HAP-1 (cell line): ENCODE measurements at regions not wholly inside any gene's neighbourhood (a gene's known extent, or its start where the extent isn't known, plus 50 kb on each side); places are given as distances from the start of the nearest gene placed in this dataset.
A peak's percentile ranks its signal among the peaks of the same experiment; 100 is the strongest.
"Not testable (repeated sequence)": the region's sequence is repeated elsewhere in the genome, so short reads cannot be mapped to it uniquely, and the experiment has no call there.

Source experiments
- DNase-seq, 2 experiments: peaks; one replicate each; pipeline ENCODE4 v3.0.0-alpha.2; 2016 to 2020; ENCODE audit warnings: low spot score in 2 of 2
- H3K27me3 ChIP-seq: fragments of 250-450 bp; sonication (Bioruptor Pico); 2 replicates; pipeline ENCODE4 v1.5.1; 2020; ENCODE audit warnings: low read depth, mild to moderate bottlenecking, moderate library complexity
- H3K36me3 ChIP-seq: fragments of 250-450 bp; sonication (Bioruptor Pico); replicated peaks from 2 replicates; pipeline ENCODE4 v1.5.1; 2020; ENCODE audit warnings: mild to moderate bottlenecking
- H3K4me1 ChIP-seq: fragments of 250-450 bp; sonication (Bioruptor Pico); 2 replicates; pipeline ENCODE4 v1.5.1; 2020; ENCODE audit warnings: mild to moderate bottlenecking
- H3K4me3 ChIP-seq: fragments of 250-450 bp; sonication (Bioruptor Pico); 2 replicates; pipeline ENCODE4 v1.5.1; 2020; ENCODE audit warnings: mild to moderate bottlenecking, moderate library complexity
- H3K9me3 ChIP-seq: fragments of 250-450 bp; sonication (Bioruptor Pico); 2 replicates; pipeline ENCODE4 v1.5.1; 2020; ENCODE audit warnings: mild to moderate bottlenecking, moderate library complexity
- in situ Hi-C: fragments of 300-500 bp; cut with MboI; formaldehyde crosslinking; loops from 3 replicates; pipeline ENCODE4 v1.14.3; 2020; ENCODE audit warnings: low sequenced_read_pairs, inconsistent platforms, mixed read lengths

- in situ Hi-C loops = no loop called here
- Histone ChIP-seq H3K4me3 (no peak overlapping the region), H3K36me3 (no peaks in the 10 kb centered on the region), H3K4me1 (no peaks in the 10 kb centered on the region), H3K27me3 (no peaks in the 10 kb centered on the region), H3K9me3 (no peaks in the 10 kb centered on the region)
- DNase-seq = no peak
These were observed 754.1 kb downstream of the PCDH7 start for GRCh38 chr4:31474221-31474620.

GRCh38 chr4:31482691-31483090 lies 762.5 kb downstream of the PCDH7 start:
- Histone ChIP-seq H3K36me3 (no peaks in the 10 kb centered on the region), H3K27me3 (no peaks in the 10 kb centered on the region), H3K4me1 (no peaks in the 10 kb centered on the region; the same call in 1 of the 2 replicates), H3K9me3 (no peaks in the 10 kb centered on the region), H3K4me3 (no peak overlapping the region)
- peak in 1 of 2 experiments; percentile 73 for DNase-seq
- in situ Hi-C loops = no loop called here

- H3K27me3 ChIP-seq, H3K4me3 ChIP-seq, H3K4me1 ChIP-seq, DNase-seq, in situ Hi-C loops, H3K9me3 ChIP-seq, H3K36me3 ChIP-seq: not testable (repeated sequence)
These were observed 779.0 kb downstream of the PCDH7 start for GRCh38 chr4:31499216-31499615.

- H3K36me3 ChIP-seq = no peaks in the 10 kb centered on the region
- H3K9me3 ChIP-seq = no peaks in the 10 kb centered on the region
- H3K4me1 ChIP-seq = no peaks in the 10 kb centered on the region
- H3K4me3 ChIP-seq = no peak overlapping the region
- H3K27me3 ChIP-seq = no peaks in the 10 kb centered on the region
- in situ Hi-C loops = no loop called here
- no peak for DNase-seq
These were observed 796.4 kb downstream of the PCDH7 start for GRCh38 chr4:31516520-31516919.

- H3K36me3 ChIP-seq = no peaks in the 10 kb centered on the region
- no peaks in the 10 kb centered on the region for H3K4me1 ChIP-seq
- no peak overlapping the region for H3K4me3 ChIP-seq
- DNase-seq = no peak
- H3K27me3 ChIP-seq = no peaks in the 10 kb centered on the region
- in situ Hi-C loops = no loop called here
- no peaks in the 10 kb centered on the region for H3K9me3 ChIP-seq
These were observed 798.7 kb downstream of the PCDH7 start for GRCh38 chr4:31518796-31519250.

GRCh38 chr4:31530555-31530954 lies 810.4 kb downstream of the PCDH7 start:
- DNase-seq = no peak
- H3K36me3 ChIP-seq = no peaks in the 10 kb centered on the region
- in situ Hi-C loops = no loop called here
- no peaks in the 10 kb centered on the region for H3K27me3 ChIP-seq
- H3K4me3 ChIP-seq = no peak overlapping the region
- no peaks in the 10 kb centered on the region for H3K9me3 ChIP-seq
- no peaks in the 10 kb centered on the region for H3K4me1 ChIP-seq

GRCh38 chr4:31538877-31539276 lies 818.7 kb downstream of the PCDH7 start:
- H3K27me3 ChIP-seq = no peaks in the 10 kb centered on the region
- no peaks in the 10 kb centered on the region for H3K9me3 ChIP-seq
- in situ Hi-C loops = no loop called here
- DNase-seq = no peak
- H3K4me3 ChIP-seq = no peak overlapping the region
- no peaks in the 10 kb centered on the region for H3K4me1 ChIP-seq
- no peaks in the 10 kb centered on the region for H3K36me3 ChIP-seq

- no peaks in the 10 kb centered on the region for H3K4me1 ChIP-seq
- H3K9me3 ChIP-seq = no peaks in the 10 kb centered on the region
- H3K36me3 ChIP-seq = no peaks in the 10 kb centered on the region
- in situ Hi-C loops = no loop called here
- no peaks in the 10 kb centered on the region for H3K27me3 ChIP-seq
- H3K4me3 ChIP-seq = no peak overlapping the region
- no peak for DNase-seq
These were observed 819.3 kb downstream of the PCDH7 start for GRCh38 chr4:31539284-31540069.

- DNase-seq = no peak
- Histone ChIP-seq H3K36me3 (no peaks in the 10 kb centered on the region), H3K4me1 (no peaks in the 10 kb centered on the region), H3K27me3 (no peaks in the 10 kb centered on the region), H3K9me3 (no peaks in the 10 kb centered on the region), H3K4me3 (no peak overlapping the region)
- in situ Hi-C loops = no loop called here
These were observed 825.2 kb downstream of the PCDH7 start for GRCh38 chr4:31545330-31545729.

- Histone ChIP-seq H3K9me3 (no peaks in the 10 kb centered on the region), H3K4me3 (no peak overlapping the region), H3K27me3 (no peaks in the 10 kb centered on the region), H3K36me3 (no peaks in the 10 kb centered on the region), H3K4me1 (no peaks in the 10 kb centered on the region)
- in situ Hi-C loops = no loop called here
- no peak for DNase-seq
These were observed 825.6 kb downstream of the PCDH7 start for GRCh38 chr4:31545755-31546154.

- in situ Hi-C loops = no loop called here
- no peaks in the 10 kb centered on the region for H3K27me3 ChIP-seq
- H3K9me3 ChIP-seq = no peaks in the 10 kb centered on the region
- no peak for DNase-seq
- no peaks in the 10 kb centered on the region for H3K4me1 ChIP-seq
- H3K36me3 ChIP-seq = no peaks in the 10 kb centered on the region
- no peak overlapping the region for H3K4me3 ChIP-seq
These were observed 827.9 kb downstream of the PCDH7 start for GRCh38 chr4:31548021-31548420.

- Histone ChIP-seq H3K9me3 (no peaks in the 10 kb centered on the region), H3K36me3 (no peaks in the 10 kb centered on the region), H3K4me1 (no peaks in the 10 kb centered on the region), H3K4me3 (no peak overlapping the region), H3K27me3 (no peaks in the 10 kb centered on the region)
- in situ Hi-C loops = no loop called here
- DNase-seq = no peak
These were observed 828.7 kb downstream of the PCDH7 start for GRCh38 chr4:31548823-31549222.

- H3K4me3 ChIP-seq = no peak overlapping the region
- H3K27me3 ChIP-seq = no peaks in the 10 kb centered on the region
- in situ Hi-C loops = no loop called here
- H3K4me1 ChIP-seq = no peaks in the 10 kb centered on the region
- H3K36me3 ChIP-seq = no peaks in the 10 kb centered on the region
- no peaks in the 10 kb centered on the region for H3K9me3 ChIP-seq
- DNase-seq = no peak
These were observed 829.1 kb downstream of the PCDH7 start for GRCh38 chr4:31549256-31549655.

GRCh38 chr4:31557437-31557836 lies 837.3 kb downstream of the PCDH7 start:
- no peak for DNase-seq
- Histone ChIP-seq H3K9me3 (no peaks in the 10 kb centered on the region), H3K4me3 (no peak overlapping the region), H3K4me1 (peaks cover 3% of the 10 kb centered on the region; the same call in 1 of the 2 replicates), H3K36me3 (no peaks in the 10 kb centered on the region), H3K27me3 (no peaks in the 10 kb centered on the region)
- in situ Hi-C loops = no loop called here

- in situ Hi-C loops = no loop called here
- Histone ChIP-seq H3K9me3 (no peaks in the 10 kb centered on the region), H3K36me3 (no peaks in the 10 kb centered on the region), H3K4me1 (no peaks in the 10 kb centered on the region; the same call in 1 of the 2 replicates), H3K27me3 (no peaks in the 10 kb centered on the region), H3K4me3 (no peak overlapping the region)
- DNase-seq = no peak
These were observed 853.4 kb downstream of the PCDH7 start for GRCh38 chr4:31573554-31573953.
